HCT116 (cell line): ENCODE measurements at regions not wholly inside any gene's neighbourhood (a gene's known extent, or its start where the extent isn't known, plus 50 kb on each side); places are given as distances from the start of the nearest gene placed in this dataset.

ENCODE experiments used
- ATAC-seq: fragments of 200-7000 bp; cut with Tn5 transposase; 2 replicates; pipeline ENCODE4 v1.9.1; 2020; ENCODE audit warnings: mild to moderate bottlenecking, moderate library complexity
- BruUV-seq: library from RNA; stranded (reverse); fragments of 400-500 nt; replicated peaks from 2 replicates; lab custom pipeline; 2021; lab: Mats Ljungman, UMichigan
- CTCF ChIA-PET: fragments of 300-600 bp; sonication (Branson Sonifier 250); formaldehyde crosslinking; loops from one replicate; lab custom pipeline; 2021; ENCODE audit warnings: antibody characterized with exemption; lab: Charles Lee
- POLR2A ChIA-PET: fragments of 300-600, 350-600 bp; sonication (Branson Sonifier 250); formaldehyde crosslinking; loops from one replicate; lab custom pipeline; 2021; ENCODE audit warnings: antibody characterized with exemption; lab: Charles Lee
- RAD21 ChIA-PET, 2 experiments: fragments of 300-600 bp; sonication (Branson Sonifier 250); formaldehyde crosslinking; loops; one replicate each; lab custom pipeline; 2023; ENCODE audit warnings: low total read pairs in 2 of 2; ENCODE audit not compliant: uncharacterized antibody in 2 of 2, unreplicated experiment in 2 of 2, low non-redundant PET in 1 of 2; lab: Charles Lee
- DNase-seq: peaks from one replicate; pipeline ENCODE4 v3.0.0-alpha.2; 2010; ENCODE audit warnings: low read depth, low spot score
- H2AFZ ChIP-seq: fragments of 200-600 bp; shearing (Covaris generic), sonication (generic); 2 replicates; pipeline ENCODE4 v1.6.1; 2017; ENCODE audit warnings: low read depth, mixed run types, mixed read lengths, antibody characterized with exemption, low read length; ENCODE audit not compliant: poor library complexity, severe bottlenecking
- H3K27ac ChIP-seq: 2 replicates; pipeline ENCODE4 v1.5.1; 2012; ENCODE audit warnings: low read depth, low read length
- H3K27me3 ChIP-seq: fragments of 200-600 bp; sonication (generic); 2 replicates; pipeline ENCODE4 v1.6.1; 2016; ENCODE audit warnings: mixed run types, low read length, mixed read lengths; ENCODE audit not compliant: insufficient read depth
- H3K36me3 ChIP-seq, 2 experiments: fragments of 200-500 bp in 1 of 2; fragments of 200-600 bp in 1 of 2; sonication (Bioruptor generic) in 1 of 2; sonication (generic) in 1 of 2; 2 replicates each; pipeline versions ENCODE4 v1.5.1 to v1.6.1; 2014 to 2016; ENCODE audit warnings: low read length in 2 of 2, inconsistent platforms in 1 of 2, mixed read lengths in 1 of 2, mixed run types in 1 of 2; ENCODE audit not compliant: insufficient read depth in 2 of 2, control insufficient read depth in 1 of 2
- H3K4me1 ChIP-seq, 2 experiments: fragments of 200-600 bp in 1 of 2; sonication (generic) in 1 of 2; 2 replicates each; pipeline versions ENCODE4 v1.5.1 to v1.6.1; 2012 to 2017; ENCODE audit warnings: low read length in 2 of 2, inconsistent platforms in 1 of 2, mild to moderate bottlenecking in 1 of 2, mixed read lengths in 1 of 2, mixed run types in 1 of 2, moderate library complexity in 1 of 2; ENCODE audit not compliant: insufficient read depth in 2 of 2, control insufficient read depth in 1 of 2
- H3K4me2 ChIP-seq: fragments of 200-600 bp; sonication (generic); 2 replicates; pipeline ENCODE4 v1.6.1; 2017; ENCODE audit warnings: mixed run types, low read length, mixed read lengths
- H3K4me3 ChIP-seq, 2 experiments: fragments of 200-600 bp in 1 of 2; sonication (generic) in 1 of 2; replicated peaks in 1 of 2; 2 replicates each; pipeline ENCODE4 v1.5.1; 2011 to 2016; ENCODE audit warnings: low read length in 2 of 2, control low read depth in 1 of 2, low read depth in 1 of 2, mild to moderate bottlenecking in 1 of 2, mixed read lengths in 1 of 2, mixed run types in 1 of 2
- H3K79me2 ChIP-seq: fragments of 200-600 bp; sonication (generic); 2 replicates; pipeline ENCODE4 v1.6.1; 2017; ENCODE audit warnings: mild to moderate bottlenecking, mixed run types, low read length, moderate library complexity, mixed read lengths; ENCODE audit not compliant: insufficient read depth
- H3K9ac ChIP-seq: fragments of 200-600 bp; sonication (generic); 2 replicates; pipeline ENCODE4 v1.6.1; 2016; ENCODE audit warnings: low read length, mixed read lengths
- H3K9me2 ChIP-seq: fragments of 200-600 bp; sonication (generic), shearing (Covaris generic); 2 replicates; pipeline ENCODE4 v1.6.1; 2017; ENCODE audit warnings: mixed run types, mild to moderate bottlenecking, moderate library complexity; ENCODE audit not compliant: insufficient read depth
- H3K9me3 ChIP-seq, 2 experiments: fragments of 200-500 bp in 1 of 2; fragments of 200-600 bp in 1 of 2; sonication (Bioruptor generic) in 1 of 2; sonication (generic) in 1 of 2; 2 replicates each; pipeline ENCODE4 v1.6.1; 2014 to 2017; ENCODE audit warnings: low read length in 2 of 2, mixed read lengths in 2 of 2, inconsistent platforms in 1 of 2, low read depth in 1 of 2, mild to moderate bottlenecking in 1 of 2, mixed run types in 1 of 2, moderate library complexity in 1 of 2; ENCODE audit not compliant: control insufficient read depth in 1 of 2, insufficient read depth in 1 of 2
- H4K20me1 ChIP-seq: fragments of 200-600 bp; sonication (generic), shearing (Covaris generic); 2 replicates; pipeline ENCODE4 v1.6.1; 2017; ENCODE audit warnings: mixed run types, mild to moderate bottlenecking, moderate library complexity; ENCODE audit not compliant: insufficient read depth
- CEBPB ChIP-seq: IDR thresholded peaks from 2 replicates; pipeline ENCODE4 v1.6.1; 2012; ENCODE audit warnings: low read depth
- EGR1 ChIP-seq: IDR thresholded peaks from 2 replicates; pipeline ENCODE4 v1.6.1; 2012; ENCODE audit warnings: low read depth
- ELF1 ChIP-seq: IDR thresholded peaks from 2 replicates; pipeline ENCODE4 v1.6.1; 2012; ENCODE audit warnings: low read depth, borderline replicate concordance
- EZH2phosphoT487 ChIP-seq: fragments of 200-600 bp; IDR thresholded peaks from 2 replicates; pipeline ENCODE4 v1.6.1; 2018; ENCODE audit warnings: antibody characterized with exemption, borderline replicate concordance
- JUND ChIP-seq: IDR thresholded peaks from 2 replicates; pipeline ENCODE4 v1.6.1; 2012
- POLR2A ChIP-seq: IDR thresholded peaks from 2 replicates; pipeline ENCODE4 v1.7.0; 2011; ENCODE audit warnings: borderline replicate concordance; ENCODE audit not compliant: insufficient read depth, insufficient read length; ENCODE audit errors: extremely low read depth
- RAD21 ChIP-seq: IDR thresholded peaks from 2 replicates; pipeline ENCODE4 v1.6.1; 2012; ENCODE audit warnings: low read depth, mild to moderate bottlenecking
- SIN3A ChIP-seq: IDR thresholded peaks from 2 replicates; pipeline ENCODE4 v1.6.1; 2012; ENCODE audit warnings: low read depth
- SP1 ChIP-seq: IDR thresholded peaks from 2 replicates; pipeline ENCODE4 v1.6.1; 2012; ENCODE audit warnings: low read depth
- YY1 ChIP-seq: IDR thresholded peaks from 2 replicates; pipeline ENCODE4 v1.6.1; 2011; ENCODE audit warnings: low read length, low read depth, moderate library complexity, mild to moderate bottlenecking; ENCODE audit not compliant: insufficient replicate concordance; ENCODE audit errors: extremely low read depth
- ZFX ChIP-seq: fragments of 450-650 bp; IDR thresholded peaks from 2 replicates; pipeline ENCODE4 v1.6.1; 2017
- ZNF274 ChIP-seq: fragments of 200-500 bp; sonication (Bioruptor generic); IDR thresholded peaks from 2 replicates; pipeline ENCODE4 v1.6.1; 2014; ENCODE audit warnings: mild to moderate bottlenecking, low read depth, low read length, inconsistent platforms
- intact Hi-C: fragments of 100-400 bp; cut with micrococcal nuclease; formaldehyde crosslinking; loops from 2 replicates; pipeline ENCODE4 v1.10.0; 2022
- TF ChIP-seq, protein P1 (sequence below): IDR thresholded peaks from 2 replicates; pipeline ENCODE4 v1.6.1; 2011; ENCODE audit warnings: mild to moderate bottlenecking, low read length, moderate library complexity; ENCODE audit not compliant: insufficient replicate concordance; ENCODE audit errors: extremely low read depth
- TF ChIP-seq, protein P2 (sequence below): IDR thresholded peaks from 2 replicates; pipeline ENCODE4 v1.6.1; 2012; ENCODE audit warnings: low read depth

DNA sequence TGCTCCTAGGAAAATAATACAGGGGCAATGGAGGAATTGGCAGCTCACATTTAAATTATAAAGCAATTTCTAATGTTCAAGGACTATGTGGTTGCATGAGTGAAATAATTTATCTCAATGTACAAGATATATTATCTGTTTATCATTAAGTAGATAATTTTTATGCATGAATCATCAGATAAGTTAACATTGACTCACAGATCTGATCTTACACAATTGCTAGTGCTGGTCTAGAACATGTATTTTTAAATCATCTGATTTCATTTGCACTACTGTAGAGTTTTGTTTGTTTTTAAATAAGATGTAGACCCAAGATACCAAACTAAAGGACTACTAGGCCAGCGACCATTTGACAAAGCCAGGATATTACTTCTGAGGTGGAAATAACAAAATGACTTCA, 199.2 kb downstream of the BMP2 start:
- Histone ChIP-seq H3K4me1 (no peaks in the 10 kb centered on the region), H3K4me2 (no peak overlapping the region), H2AFZ (no peak overlapping the region), H3K27me3 (no peaks in the 10 kb centered on the region), H3K4me3 (no peak overlapping the region), H3K9me2 (no peaks in the 10 kb centered on the region), H4K20me1 (no peaks in the 10 kb centered on the region), H3K79me2 (no peaks in the 10 kb centered on the region), H3K27ac (no peak overlapping the region), H3K36me3 (no peaks in the 10 kb centered on the region), H3K9ac (no peak overlapping the region), H3K9me3 (peaks cover 6 to 16% of the 10 kb centered on the region in 2 experiments; a peak in 2 of 4 replicates)
- RAD21 ChIA-PET = no interaction called here
- CTCF ChIA-PET = no interaction called here
- BruUV-seq = no TSS peak
- no peak for ATAC-seq
- POLR2A ChIA-PET = no interaction called here
- intact Hi-C loops = no loop called here
- no peak for TF ChIP-seq YY1
- TF ChIP-seq ELF1 = no peak
- TF ChIP-seq EZH2phosphoT487 = no peak
- TF ChIP-seq, protein P1, sequence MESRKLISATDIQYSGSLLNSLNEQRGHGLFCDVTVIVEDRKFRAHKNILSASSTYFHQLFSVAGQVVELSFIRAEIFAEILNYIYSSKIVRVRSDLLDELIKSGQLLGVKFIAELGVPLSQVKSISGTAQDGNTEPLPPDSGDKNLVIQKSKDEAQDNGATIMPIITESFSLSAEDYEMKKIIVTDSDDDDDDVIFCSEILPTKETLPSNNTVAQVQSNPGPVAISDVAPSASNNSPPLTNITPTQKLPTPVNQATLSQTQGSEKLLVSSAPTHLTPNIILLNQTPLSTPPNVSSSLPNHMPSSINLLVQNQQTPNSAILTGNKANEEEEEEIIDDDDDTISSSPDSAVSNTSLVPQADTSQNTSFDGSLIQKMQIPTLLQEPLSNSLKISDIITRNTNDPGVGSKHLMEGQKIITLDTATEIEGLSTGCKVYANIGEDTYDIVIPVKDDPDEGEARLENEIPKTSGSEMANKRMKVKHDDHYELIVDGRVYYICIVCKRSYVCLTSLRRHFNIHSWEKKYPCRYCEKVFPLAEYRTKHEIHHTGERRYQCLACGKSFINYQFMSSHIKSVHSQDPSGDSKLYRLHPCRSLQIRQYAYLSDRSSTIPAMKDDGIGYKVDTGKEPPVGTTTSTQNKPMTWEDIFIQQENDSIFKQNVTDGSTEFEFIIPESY = no peak
- TF ChIP-seq SIN3A = no peak
- no peak for TF ChIP-seq ZNF274
- no peak for TF ChIP-seq CEBPB
- no peak for TF ChIP-seq JUND
- TF ChIP-seq RAD21 = no peak
- no peak for TF ChIP-seq ZFX
- TF ChIP-seq EGR1 = no peak
- TF ChIP-seq, protein P2, sequence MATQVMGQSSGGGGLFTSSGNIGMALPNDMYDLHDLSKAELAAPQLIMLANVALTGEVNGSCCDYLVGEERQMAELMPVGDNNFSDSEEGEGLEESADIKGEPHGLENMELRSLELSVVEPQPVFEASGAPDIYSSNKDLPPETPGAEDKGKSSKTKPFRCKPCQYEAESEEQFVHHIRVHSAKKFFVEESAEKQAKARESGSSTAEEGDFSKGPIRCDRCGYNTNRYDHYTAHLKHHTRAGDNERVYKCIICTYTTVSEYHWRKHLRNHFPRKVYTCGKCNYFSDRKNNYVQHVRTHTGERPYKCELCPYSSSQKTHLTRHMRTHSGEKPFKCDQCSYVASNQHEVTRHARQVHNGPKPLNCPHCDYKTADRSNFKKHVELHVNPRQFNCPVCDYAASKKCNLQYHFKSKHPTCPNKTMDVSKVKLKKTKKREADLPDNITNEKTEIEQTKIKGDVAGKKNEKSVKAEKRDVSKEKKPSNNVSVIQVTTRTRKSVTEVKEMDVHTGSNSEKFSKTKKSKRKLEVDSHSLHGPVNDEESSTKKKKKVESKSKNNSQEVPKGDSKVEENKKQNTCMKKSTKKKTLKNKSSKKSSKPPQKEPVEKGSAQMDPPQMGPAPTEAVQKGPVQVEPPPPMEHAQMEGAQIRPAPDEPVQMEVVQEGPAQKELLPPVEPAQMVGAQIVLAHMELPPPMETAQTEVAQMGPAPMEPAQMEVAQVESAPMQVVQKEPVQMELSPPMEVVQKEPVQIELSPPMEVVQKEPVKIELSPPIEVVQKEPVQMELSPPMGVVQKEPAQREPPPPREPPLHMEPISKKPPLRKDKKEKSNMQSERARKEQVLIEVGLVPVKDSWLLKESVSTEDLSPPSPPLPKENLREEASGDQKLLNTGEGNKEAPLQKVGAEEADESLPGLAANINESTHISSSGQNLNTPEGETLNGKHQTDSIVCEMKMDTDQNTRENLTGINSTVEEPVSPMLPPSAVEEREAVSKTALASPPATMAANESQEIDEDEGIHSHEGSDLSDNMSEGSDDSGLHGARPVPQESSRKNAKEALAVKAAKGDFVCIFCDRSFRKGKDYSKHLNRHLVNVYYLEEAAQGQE = no peak
- no peak for TF ChIP-seq SP1
- TF ChIP-seq POLR2A = no peak
- no peak for DNase-seq
